WTC11 (cell line): ENCODE measurements at regions not wholly inside any gene's neighbourhood (a gene's known extent, or its start where the extent isn't known, plus 50 kb on each side); places are given as distances from the start of the nearest gene placed in this dataset.
"Not testable (repeated sequence)": the region's sequence is repeated elsewhere in the genome, so short reads cannot be mapped to it uniquely, and the experiment has no call there.

ENCODE experiments used
- ATAC-seq: fragments of 200-7000 bp; cut with Tn5 transposase; 2 replicates; pipeline ENCODE4 v1.10.0; 2021; ENCODE audit warnings: mild to moderate bottlenecking, moderate library complexity
- CTCF ChIA-PET: fragments of 300-600 bp; sonication (Branson Sonifier 250); formaldehyde crosslinking; loops from one replicate; lab custom pipeline; 2021; ENCODE audit warnings: antibody characterized with exemption; lab: Charles Lee
- POLR2A ChIA-PET: fragments of 350-600 bp; sonication (Branson Sonifier 250); formaldehyde crosslinking; loops from one replicate; lab custom pipeline; 2021; ENCODE audit warnings: antibody characterized with exemption; lab: Charles Lee
- DNase-seq: peaks from one replicate; pipeline ENCODE4 v3.0.0; 2021; ENCODE audit warnings: low spot score
- H3K27ac Mint-ChIP-seq: 2 replicates; pipeline ENCODE4 v1.8.0; 2021; ENCODE audit warnings: mixed read lengths
- H3K27me3 Mint-ChIP-seq: 2 replicates; pipeline ENCODE4 v1.8.0; 2021; ENCODE audit warnings: low read depth, mild to moderate bottlenecking, moderate library complexity, mixed read lengths
- H3K36me3 Mint-ChIP-seq: 2 replicates; pipeline ENCODE4 v1.8.0; 2021; ENCODE audit warnings: mixed read lengths
- H3K4me1 Mint-ChIP-seq: 2 replicates; pipeline ENCODE4 v1.8.0; 2022; ENCODE audit warnings: mixed read lengths
- H3K4me3 Mint-ChIP-seq: 2 replicates; pipeline ENCODE4 v1.8.0; 2021; ENCODE audit warnings: mild to moderate bottlenecking, moderate library complexity, mixed read lengths
- H3K9me3 Mint-ChIP-seq: 2 replicates; pipeline ENCODE4 v1.8.0; 2021; ENCODE audit warnings: mixed read lengths
- ARID4B ChIP-seq: sonication (generic); formaldehyde crosslinking; IDR thresholded peaks from 2 replicates; pipeline ENCODE4 v1.8.0; 2023; ENCODE audit warnings: missing genetic modification reagents, mild to moderate bottlenecking, borderline replicate concordance
- ATF1 ChIP-seq: sonication (generic); formaldehyde crosslinking; IDR thresholded peaks from 2 replicates; pipeline ENCODE4 v1.8.1; 2023; ENCODE audit warnings: mild to moderate bottlenecking, moderate library complexity, missing genetic modification reagents
- ATF2 ChIP-seq: sonication (generic); formaldehyde crosslinking; IDR thresholded peaks from 2 replicates; pipeline ENCODE4 v1.8.1; 2022; ENCODE audit warnings: low read depth, missing genetic modification reagents, borderline replicate concordance
- ETV6 ChIP-seq: sonication (generic); formaldehyde crosslinking; IDR thresholded peaks from 2 replicates; pipeline ENCODE4 v1.8.1; 2022; ENCODE audit warnings: mild to moderate bottlenecking, missing genetic modification reagents
- FOXP4 ChIP-seq: sonication (generic); formaldehyde crosslinking; IDR thresholded peaks from 2 replicates; pipeline ENCODE4 v1.8.0; 2022; ENCODE audit warnings: mild to moderate bottlenecking, missing genetic modification reagents
- SMAD4 ChIP-seq: sonication (generic); formaldehyde crosslinking; IDR thresholded peaks from 2 replicates; pipeline ENCODE4 v1.8.0; 2022; ENCODE audit warnings: mild to moderate bottlenecking, missing genetic modification reagents
- ZNF532 ChIP-seq: fragments of 250-450 bp; sonication (Bioruptor Pico); IDR thresholded peaks from 2 replicates; pipeline ENCODE4 v1.9.0; 2021; ENCODE audit warnings: mild to moderate bottlenecking, borderline replicate concordance
- ZNF671 ChIP-seq: fragments of 250-450 bp; sonication (Bioruptor Pico); IDR thresholded peaks from 2 replicates; pipeline ENCODE4 v1.8.0; 2021; ENCODE audit warnings: mild to moderate bottlenecking

- TF ChIP-seq ZNF671 (CRISPR knock-in tag) (no peak), SMAD4 (no peak), ARID4B (CRISPR knock-in tag) (no peak), ZNF532 (no peak), ATF2 (CRISPR knock-in tag) (no peak), ATF1 (CRISPR knock-in tag) (no peak), FOXP4 (CRISPR knock-in tag) (no peak)
Observed at GRCh38 chr16:73106329-73107034, 58.6 kb upstream of the ZFHX3 start (continued).

GRCh38 chr16:73101568-73101967, 53.6 kb upstream of the ZFHX3 start:
- no peak for TF ChIP-seq ETV6 (CRISPR knock-in tag)
- TF ChIP-seq, all 79 proteins: peak for 0
- Mint-ChIP-seq H3K27ac (no peak overlapping the region), H3K9me3 (no peaks in the 10 kb centered on the region), H3K4me3 (no peak overlapping the region), H3K36me3 (no peaks in the 10 kb centered on the region), H3K27me3 (no peaks in the 10 kb centered on the region; the same call in 1 of the 2 replicates), H3K4me1 (no peaks in the 10 kb centered on the region)
- no peak for DNase-seq
- POLR2A ChIA-PET = no interaction called here
- CTCF ChIA-PET = no interaction called here
- ATAC-seq = no peak

GRCh38 chr16:73099601-73100000, 51.7 kb upstream of the ZFHX3 start:
- H3K4me1 Mint-ChIP-seq, DNase-seq, H3K4me3 Mint-ChIP-seq, H3K36me3 Mint-ChIP-seq, ATAC-seq, H3K27me3 Mint-ChIP-seq, H3K9me3 Mint-ChIP-seq, H3K27ac Mint-ChIP-seq, POLR2A ChIA-PET: not testable (repeated sequence)
- CTCF ChIA-PET = interaction anchor here (1.8 kb wide), 1 partner anchor 77 kb away, joined by 6 read pairs; no protein-coding TSS in a partner anchor
